HG03039 (cell line): ENCODE measurements at regions not wholly inside any gene's neighbourhood (a gene's known extent, or its start where the extent isn't known, plus 50 kb on each side); places are given as distances from the start of the nearest gene placed in this dataset.

Experiments
- ATAC-seq: cut with Tn5 transposase; IDR thresholded peaks from one replicate; pipeline ENCODE4 v1.9.1; 2021; ENCODE audit warnings: mild to moderate bottlenecking, moderate library complexity; ENCODE audit not compliant: unreplicated experiment

GRCh38 chr12:92288561-92288960, 142.9 kb upstream of the BTG1 start:
- no peak for ATAC-seq

GRCh38 chr12:92278378-92278828, 132.8 kb upstream of the BTG1 start:
- no peak for ATAC-seq

GRCh38 chr12:92277795-92278194, 132.1 kb upstream of the BTG1 start:
- ATAC-seq = no peak

- no peak for ATAC-seq
These were observed 130.6 kb upstream of the BTG1 start for GRCh38 chr12:92276276-92276675.

- ATAC-seq = no peak
These were observed 130.0 kb upstream of the BTG1 start for GRCh38 chr12:92275443-92276154.

- ATAC-seq = no peak
These were observed 127.4 kb upstream of the BTG1 start for GRCh38 chr12:92273076-92273475.

GRCh38 chr12:92272061-92272964, 126.7 kb upstream of the BTG1 start:
- ATAC-seq = no peak

- ATAC-seq = no peak
These were observed 125.7 kb upstream of the BTG1 start for GRCh38 chr12:92271341-92271740.

- ATAC-seq = no peak
These were observed 124.9 kb upstream of the BTG1 start for GRCh38 chr12:92270521-92270920.

GRCh38 chr12:92268946-92269345, 123.3 kb upstream of the BTG1 start:
- ATAC-seq = no peak

GRCh38 chr12:92261692-92262091, 116.0 kb upstream of the BTG1 start:
- no peak for ATAC-seq

- ATAC-seq = no peak
These were observed 115.4 kb upstream of the BTG1 start for GRCh38 chr12:92261071-92261470.

GRCh38 chr12:92259696-92260251, 114.1 kb upstream of the BTG1 start:
- no peak for ATAC-seq

GRCh38 chr12:92259291-92259690, 113.6 kb upstream of the BTG1 start:
- ATAC-seq = no peak

GRCh38 chr12:92257261-92257660, 111.6 kb upstream of the BTG1 start:
- ATAC-seq = no peak

- ATAC-seq = no peak
These were observed 110.1 kb upstream of the BTG1 start for GRCh38 chr12:92255741-92256140.

- no peak for ATAC-seq
These were observed 107.7 kb upstream of the BTG1 start for GRCh38 chr12:92253301-92253700.

- no peak for ATAC-seq
These were observed 103.3 kb upstream of the BTG1 start for GRCh38 chr12:92248977-92249376.

- ATAC-seq = no peak
These were observed 98.4 kb upstream of the BTG1 start for GRCh38 chr12:92244036-92244435.

GRCh38 chr12:92242907-92243306, 97.3 kb upstream of the BTG1 start:
- ATAC-seq = no peak

GRCh38 chr12:92237762-92238523, 92.3 kb upstream of the BTG1 start:
- ATAC-seq = no peak
